Skin epidermis (tissue), 12 donors: ENCODE measurements at regions not wholly inside any gene's neighbourhood (a gene's known extent, or its start where the extent isn't known, plus 50 kb on each side); places are given as distances from the start of the nearest gene placed in this dataset.
"Not testable (repeated sequence)": the region's sequence is repeated elsewhere in the genome, so short reads cannot be mapped to it uniquely, and the experiment has no call there.

Source experiments
- H3K27ac ChIP-seq, 21 experiments: fragments of 200-600 bp; sonication (generic) in 11 of 21; one replicate each; pipeline ENCODE4 v1.5.0; 2020; ENCODE audit warnings: mild to moderate bottlenecking in 3 of 21, inconsistent platforms in 2 of 21, moderate library complexity in 2 of 21
- H3K4me3 ChIP-seq, 7 experiments: fragments of 200-600 bp; sonication (generic) in 2 of 7; one replicate each; pipeline ENCODE4 v1.5.0; 2020; ENCODE audit warnings: inconsistent platforms in 2 of 7, mild to moderate bottlenecking in 2 of 7, moderate library complexity in 1 of 7

- H3K4me3 ChIP-seq, result no peak overlapping the region
- no peak overlapping the region for H3K27ac ChIP-seq
These were observed 80.7 kb downstream of the TFAP2B start for GRCh38 chr6:50899306-50899870.

GRCh38 chr6:50902260-50902659, 83.6 kb downstream of the TFAP2B start:
- no peak overlapping the region for H3K27ac ChIP-seq
- H3K4me3 ChIP-seq, result no peak overlapping the region

- no peak overlapping the region for H3K27ac ChIP-seq
- no peak overlapping the region for H3K4me3 ChIP-seq
These were observed 86.6 kb downstream of the TFAP2B start for GRCh38 chr6:50905297-50905696.

GRCh38 chr6:50907565-50907964, 88.9 kb downstream of the TFAP2B start:
- no peak overlapping the region for H3K4me3 ChIP-seq
- H3K27ac ChIP-seq, result no peak overlapping the region

GRCh38 chr6:50913105-50913770, 94.6 kb downstream of the TFAP2B start:
- Histone ChIP-seq H3K27ac (no peak overlapping the region), H3K4me3 (no peak overlapping the region)

- not testable (repeated sequence) for H3K27ac ChIP-seq, H3K4me3 ChIP-seq
These were observed 102.7 kb downstream of the TFAP2B start for GRCh38 chr6:50921378-50921777.

- Histone ChIP-seq H3K27ac (no peak overlapping the region), H3K4me3 (no peak overlapping the region)
These were observed 103.3 kb downstream of the TFAP2B start for GRCh38 chr6:50921968-50922367.

- Histone ChIP-seq H3K4me3 (no peak overlapping the region), H3K27ac (peak overlapping the region in 3 of 21 experiments; percentile 21 to 59 (median 26))
These were observed 104.2 kb downstream of the TFAP2B start for GRCh38 chr6:50922579-50923525.

GRCh38 chr6:50924758-50925157, 106.1 kb downstream of the TFAP2B start:
- Histone ChIP-seq H3K27ac (no peak overlapping the region), H3K4me3 (no peak overlapping the region)

GRCh38 chr6:50925548-50925947, 106.9 kb downstream of the TFAP2B start:
- Histone ChIP-seq H3K4me3 (no peak overlapping the region), H3K27ac (no peak overlapping the region)

GRCh38 chr6:50925981-50926380, 107.3 kb downstream of the TFAP2B start:
- Histone ChIP-seq H3K27ac (no peak overlapping the region), H3K4me3 (no peak overlapping the region)

- no peak overlapping the region for H3K4me3 ChIP-seq
- H3K27ac ChIP-seq, result no peak overlapping the region
These were observed 109.1 kb downstream of the TFAP2B start for GRCh38 chr6:50927800-50928199.

- Histone ChIP-seq H3K4me3 (no peak overlapping the region), H3K27ac (no peak overlapping the region)
These were observed 110.7 kb downstream of the TFAP2B start for GRCh38 chr6:50929323-50929722.

GRCh38 chr6:50935442-50935841, 116.8 kb downstream of the TFAP2B start:
- H3K4me3 ChIP-seq, result no peak overlapping the region
- H3K27ac ChIP-seq, result peak overlapping the region in 10 of 21 experiments; percentile 3 to 84 (median 54)

- Histone ChIP-seq H3K4me3 (no peak overlapping the region), H3K27ac (peak overlapping the region in 12 of 21 experiments; percentile 0 to 84 (median 38))
These were observed 117.6 kb downstream of the TFAP2B start for GRCh38 chr6:50936277-50936681.

- H3K4me3 ChIP-seq, result no peak overlapping the region
- no peak overlapping the region for H3K27ac ChIP-seq
These were observed 121.3 kb downstream of the TFAP2B start for GRCh38 chr6:50939931-50940330.

GRCh38 chr6:50945789-50946188, 127.1 kb downstream of the TFAP2B start:
- Histone ChIP-seq H3K4me3 (no peak overlapping the region), H3K27ac (no peak overlapping the region)

GRCh38 chr6:50952092-50952907, 133.6 kb downstream of the TFAP2B start:
- Histone ChIP-seq H3K27ac (no peak overlapping the region), H3K4me3 (no peak overlapping the region)

GRCh38 chr6:50956014-50956413, 137.3 kb downstream of the TFAP2B start:
- Histone ChIP-seq H3K4me3 (no peak overlapping the region), H3K27ac (no peak overlapping the region)

- no peak overlapping the region for H3K27ac ChIP-seq
- no peak overlapping the region for H3K4me3 ChIP-seq
These were observed 139.6 kb downstream of the TFAP2B start for GRCh38 chr6:50958148-50958697.
